ENCODE measurements at regions not wholly inside any gene's neighbourhood (a gene's known extent, or its start where the extent isn't known, plus 50 kb on each side); places are given as distances from the start of the nearest gene placed in this dataset.

- TF ChIP-seq TAF1 (IDR thresholded peaks at IDR 0.05; ENCODE audit: low read depth, low read length) (no peak), POLR2A (IDR thresholded peaks at IDR 0.05; ENCODE audit: low read depth, low read length) (no peak), POLR2AphosphoS5 (IDR thresholded peaks at IDR 0.05; ENCODE audit: low read depth, low read length) (no peak), SPI1 (IDR thresholded peaks at IDR 0.05; ENCODE audit: low read depth, low read length) (no peak)
Observed at GRCh38 chr16:8486985-8487384, 103.3 kb downstream of the TMEM114 start.

All from GM12891 (cell line).